C4-2B (cell line): ENCODE measurements at regions not wholly inside any gene's neighbourhood (a gene's known extent, or its start where the extent isn't known, plus 50 kb on each side); places are given as distances from the start of the nearest gene placed in this dataset.

Experiments used
- ZFX ChIP-seq: fragments of 450-650 bp; IDR thresholded peaks from 2 replicates; pipeline ENCODE4 v1.6.1; 2017
- TF ChIP-seq, protein P1 (sequence below): fragments of 450-650 bp; conservative IDR thresholded peaks from 2 replicates; pipeline ENCODE4 v1.5.1; 2017; ENCODE audit warnings: mild to moderate bottlenecking

DNA sequence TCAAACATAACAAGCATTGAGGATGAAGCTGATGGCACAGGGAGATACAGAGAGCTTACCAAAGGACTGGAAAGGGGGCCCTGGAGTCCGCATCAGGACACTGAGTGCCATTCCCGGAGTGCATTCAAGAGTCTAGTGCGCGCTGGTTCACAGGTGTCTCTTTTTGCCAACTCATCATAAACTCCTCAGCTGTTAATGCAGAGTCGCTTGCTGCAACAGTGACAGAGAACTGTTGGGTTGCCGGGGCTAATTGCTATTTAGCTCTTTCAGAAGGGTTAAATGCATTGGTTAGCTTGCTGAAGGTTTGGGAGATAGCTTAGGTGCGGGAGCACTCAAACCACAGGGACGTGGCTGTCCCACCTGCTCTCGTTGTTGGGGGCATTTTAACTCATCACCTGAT, 1091.6 kb upstream of the EEF2KMT start:
- TF ChIP-seq, protein P1, sequence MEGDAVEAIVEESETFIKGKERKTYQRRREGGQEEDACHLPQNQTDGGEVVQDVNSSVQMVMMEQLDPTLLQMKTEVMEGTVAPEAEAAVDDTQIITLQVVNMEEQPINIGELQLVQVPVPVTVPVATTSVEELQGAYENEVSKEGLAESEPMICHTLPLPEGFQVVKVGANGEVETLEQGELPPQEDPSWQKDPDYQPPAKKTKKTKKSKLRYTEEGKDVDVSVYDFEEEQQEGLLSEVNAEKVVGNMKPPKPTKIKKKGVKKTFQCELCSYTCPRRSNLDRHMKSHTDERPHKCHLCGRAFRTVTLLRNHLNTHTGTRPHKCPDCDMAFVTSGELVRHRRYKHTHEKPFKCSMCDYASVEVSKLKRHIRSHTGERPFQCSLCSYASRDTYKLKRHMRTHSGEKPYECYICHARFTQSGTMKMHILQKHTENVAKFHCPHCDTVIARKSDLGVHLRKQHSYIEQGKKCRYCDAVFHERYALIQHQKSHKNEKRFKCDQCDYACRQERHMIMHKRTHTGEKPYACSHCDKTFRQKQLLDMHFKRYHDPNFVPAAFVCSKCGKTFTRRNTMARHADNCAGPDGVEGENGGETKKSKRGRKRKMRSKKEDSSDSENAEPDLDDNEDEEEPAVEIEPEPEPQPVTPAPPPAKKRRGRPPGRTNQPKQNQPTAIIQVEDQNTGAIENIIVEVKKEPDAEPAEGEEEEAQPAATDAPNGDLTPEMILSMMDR: no peak
- TF ChIP-seq ZFX: no peak
